ENCODE measurements at regions not wholly inside any gene's neighbourhood (a gene's known extent, or its start where the extent isn't known, plus 50 kb on each side); places are given as distances from the start of the nearest gene placed in this dataset.

DNA sequence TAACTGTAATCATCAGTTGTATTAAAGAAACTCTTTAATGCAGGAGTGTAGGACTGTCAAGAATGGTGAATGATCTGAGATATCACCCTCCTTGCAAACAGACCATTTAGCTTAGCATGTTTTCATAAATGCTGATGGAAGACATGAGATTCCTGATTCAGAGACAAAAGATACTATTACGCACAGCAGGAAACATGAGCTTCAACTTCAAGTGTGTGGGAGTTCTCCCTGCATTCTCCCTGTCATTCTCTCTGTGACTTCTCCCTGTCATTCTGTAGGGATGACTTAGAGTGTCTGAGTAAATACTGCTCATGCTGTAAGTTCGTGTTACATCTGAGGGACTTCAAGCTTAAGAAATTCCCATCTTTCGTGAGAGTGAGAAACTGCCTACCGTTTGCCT, 866.0 kb upstream of the PRKX start:
- no peak overlapping the region for H3K4me2 ChIP-seq
- no peaks in the 10 kb centered on the region for H3K9me3 ChIP-seq
- H3K4me3 ChIP-seq, result no peak overlapping the region
- no peak for TF ChIP-seq BHLHE40 (IDR thresholded peaks at IDR 0.05; ENCODE audit: low read depth, low read length)
- no peaks in the 10 kb centered on the region for H3K4me1 ChIP-seq
- CTCF ChIA-PET, result no interaction called here
- POLR2A ChIA-PET, result no interaction called here
- FAIRE-seq (no peak), DNase-seq (ENCODE audit: low read depth in 1 of 2, low spot score in 1 of 2) (no peak), ATAC-seq (no peak)
- 32% methylated on average over 4 of the region's 4 CpGs for WGBS (ENCODE audit: missing lambda C conversion rate)
- H3K27ac ChIP-seq, result no peak overlapping the region

DNA sequence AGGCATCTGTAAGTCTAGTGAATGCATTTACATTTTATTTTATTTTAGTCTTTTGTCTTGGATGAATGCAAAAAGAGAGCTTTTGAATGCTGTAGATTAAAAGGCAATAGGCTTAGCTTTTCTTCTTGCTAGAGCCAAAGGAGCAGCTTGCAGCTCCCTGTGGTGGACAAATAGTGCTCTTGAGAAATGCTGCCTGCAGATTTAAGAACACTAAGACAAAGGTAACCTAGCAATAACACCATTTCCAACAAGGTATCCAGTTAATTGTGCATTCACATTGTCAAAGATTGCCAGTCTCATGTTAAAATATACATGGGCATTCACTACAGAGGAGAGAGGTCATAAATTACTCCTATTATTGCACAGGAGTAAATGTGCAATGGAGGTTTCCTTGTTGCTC, 859.2 kb upstream of the PRKX start:
- DNase-seq (ENCODE audit: low read depth in 1 of 2, low spot score in 1 of 2) (no peak), ATAC-seq (no peak), FAIRE-seq (peak; percentile 85)
- no peaks in the 10 kb centered on the region for H3K9me3 ChIP-seq
- TF ChIP-seq, protein P1, sequence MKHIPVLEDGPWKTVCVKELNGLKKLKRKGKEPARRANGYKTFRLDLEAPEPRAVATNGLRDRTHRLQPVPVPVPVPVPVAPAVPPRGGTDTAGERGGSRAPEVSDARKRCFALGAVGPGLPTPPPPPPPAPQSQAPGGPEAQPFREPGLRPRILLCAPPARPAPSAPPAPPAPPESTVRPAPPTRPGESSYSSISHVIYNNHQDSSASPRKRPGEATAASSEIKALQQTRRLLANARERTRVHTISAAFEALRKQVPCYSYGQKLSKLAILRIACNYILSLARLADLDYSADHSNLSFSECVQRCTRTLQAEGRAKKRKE (CRISPR knock-in tag; IDR thresholded peaks at IDR 0.05; ENCODE audit: low read depth), result no peak
- TF ChIP-seq POLR2A (IDR thresholded peaks at IDR 0.05; ENCODE audit: low read length) (no peak), KDM1A (IDR thresholded peaks at IDR 0.05; ENCODE audit: low read depth) (no peak), SREBF2 (IDR thresholded peaks at IDR 0.05) (no peak), FOXS1 (CRISPR knock-in tag; IDR thresholded peaks at IDR 0.05) (no peak), FOSB (CRISPR knock-in tag; IDR thresholded peaks at IDR 0.05) (no peak), RAD21 (conservative IDR thresholded peaks at IDR 0.05 in 1 of 2, IDR thresholded peaks at IDR 0.05 in 1 of 2) (no peak), CHD2 (IDR thresholded peaks at IDR 0.05; ENCODE audit: low read length, partially characterized antibody) (no peak), HOXB13 (CRISPR knock-in tag; IDR thresholded peaks at IDR 0.05; ENCODE audit: low read depth) (no peak), CEBPB (IDR thresholded peaks at IDR 0.05) (no peak), EHF (CRISPR knock-in tag; IDR thresholded peaks at IDR 0.05) (no peak)
- TF ChIP-seq, protein P2, sequence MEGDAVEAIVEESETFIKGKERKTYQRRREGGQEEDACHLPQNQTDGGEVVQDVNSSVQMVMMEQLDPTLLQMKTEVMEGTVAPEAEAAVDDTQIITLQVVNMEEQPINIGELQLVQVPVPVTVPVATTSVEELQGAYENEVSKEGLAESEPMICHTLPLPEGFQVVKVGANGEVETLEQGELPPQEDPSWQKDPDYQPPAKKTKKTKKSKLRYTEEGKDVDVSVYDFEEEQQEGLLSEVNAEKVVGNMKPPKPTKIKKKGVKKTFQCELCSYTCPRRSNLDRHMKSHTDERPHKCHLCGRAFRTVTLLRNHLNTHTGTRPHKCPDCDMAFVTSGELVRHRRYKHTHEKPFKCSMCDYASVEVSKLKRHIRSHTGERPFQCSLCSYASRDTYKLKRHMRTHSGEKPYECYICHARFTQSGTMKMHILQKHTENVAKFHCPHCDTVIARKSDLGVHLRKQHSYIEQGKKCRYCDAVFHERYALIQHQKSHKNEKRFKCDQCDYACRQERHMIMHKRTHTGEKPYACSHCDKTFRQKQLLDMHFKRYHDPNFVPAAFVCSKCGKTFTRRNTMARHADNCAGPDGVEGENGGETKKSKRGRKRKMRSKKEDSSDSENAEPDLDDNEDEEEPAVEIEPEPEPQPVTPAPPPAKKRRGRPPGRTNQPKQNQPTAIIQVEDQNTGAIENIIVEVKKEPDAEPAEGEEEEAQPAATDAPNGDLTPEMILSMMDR (IDR thresholded peaks at IDR 0.05), result no peak
- TF ChIP-seq, protein P3, sequence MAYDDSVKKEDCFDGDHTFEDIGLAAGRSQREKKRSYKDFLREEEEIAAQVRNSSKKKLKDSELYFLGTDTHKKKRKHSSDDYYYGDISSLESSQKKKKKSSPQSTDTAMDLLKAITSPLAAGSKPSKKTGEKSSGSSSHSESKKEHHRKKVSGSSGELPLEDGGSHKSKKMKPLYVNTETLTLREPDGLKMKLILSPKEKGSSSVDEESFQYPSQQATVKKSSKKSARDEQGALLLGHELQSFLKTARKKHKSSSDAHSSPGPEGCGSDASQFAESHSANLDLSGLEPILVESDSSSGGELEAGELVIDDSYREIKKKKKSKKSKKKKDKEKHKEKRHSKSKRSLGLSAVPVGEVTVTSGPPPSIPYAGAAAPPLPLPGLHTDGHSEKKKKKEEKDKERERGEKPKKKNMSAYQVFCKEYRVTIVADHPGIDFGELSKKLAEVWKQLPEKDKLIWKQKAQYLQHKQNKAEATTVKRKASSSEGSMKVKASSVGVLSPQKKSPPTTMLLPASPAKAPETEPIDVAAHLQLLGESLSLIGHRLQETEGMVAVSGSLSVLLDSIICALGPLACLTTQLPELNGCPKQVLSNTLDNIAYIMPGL (CRISPR knock-in tag; IDR thresholded peaks at IDR 0.05; ENCODE audit: borderline replicate concordance), result no peak
- TF ChIP-seq, protein P4, sequence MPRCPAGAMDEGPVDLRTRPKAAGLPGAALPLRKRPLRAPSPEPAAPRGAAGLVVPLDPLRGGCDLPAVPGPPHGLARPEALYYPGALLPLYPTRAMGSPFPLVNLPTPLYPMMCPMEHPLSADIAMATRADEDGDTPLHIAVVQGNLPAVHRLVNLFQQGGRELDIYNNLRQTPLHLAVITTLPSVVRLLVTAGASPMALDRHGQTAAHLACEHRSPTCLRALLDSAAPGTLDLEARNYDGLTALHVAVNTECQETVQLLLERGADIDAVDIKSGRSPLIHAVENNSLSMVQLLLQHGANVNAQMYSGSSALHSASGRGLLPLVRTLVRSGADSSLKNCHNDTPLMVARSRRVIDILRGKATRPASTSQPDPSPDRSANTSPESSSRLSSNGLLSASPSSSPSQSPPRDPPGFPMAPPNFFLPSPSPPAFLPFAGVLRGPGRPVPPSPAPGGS (IDR thresholded peaks at IDR 0.05), result no peak
- TF ChIP-seq, protein P5, sequence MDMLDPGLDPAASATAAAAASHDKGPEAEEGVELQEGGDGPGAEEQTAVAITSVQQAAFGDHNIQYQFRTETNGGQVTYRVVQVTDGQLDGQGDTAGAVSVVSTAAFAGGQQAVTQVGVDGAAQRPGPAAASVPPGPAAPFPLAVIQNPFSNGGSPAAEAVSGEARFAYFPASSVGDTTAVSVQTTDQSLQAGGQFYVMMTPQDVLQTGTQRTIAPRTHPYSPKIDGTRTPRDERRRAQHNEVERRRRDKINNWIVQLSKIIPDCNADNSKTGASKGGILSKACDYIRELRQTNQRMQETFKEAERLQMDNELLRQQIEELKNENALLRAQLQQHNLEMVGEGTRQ (IDR thresholded peaks at IDR 0.05), result no peak
- TF ChIP-seq, protein P6, sequence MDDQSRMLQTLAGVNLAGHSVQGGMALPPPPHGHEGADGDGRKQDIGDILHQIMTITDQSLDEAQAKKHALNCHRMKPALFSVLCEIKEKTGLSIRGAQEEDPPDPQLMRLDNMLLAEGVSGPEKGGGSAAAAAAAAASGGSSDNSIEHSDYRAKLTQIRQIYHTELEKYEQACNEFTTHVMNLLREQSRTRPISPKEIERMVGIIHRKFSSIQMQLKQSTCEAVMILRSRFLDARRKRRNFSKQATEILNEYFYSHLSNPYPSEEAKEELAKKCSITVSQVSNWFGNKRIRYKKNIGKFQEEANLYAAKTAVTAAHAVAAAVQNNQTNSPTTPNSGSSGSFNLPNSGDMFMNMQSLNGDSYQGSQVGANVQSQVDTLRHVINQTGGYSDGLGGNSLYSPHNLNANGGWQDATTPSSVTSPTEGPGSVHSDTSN (IDR thresholded peaks at IDR 0.05), result no peak
- ChIA-PET CTCF (no interaction called here), POLR2A (no interaction called here)
- H3K27ac ChIP-seq, result no peak overlapping the region
- H3K4me3 ChIP-seq, result no peak overlapping the region
- no peak overlapping the region for H3K4me2 ChIP-seq
- H3K4me1 ChIP-seq, result no peaks in the 10 kb centered on the region

DNA sequence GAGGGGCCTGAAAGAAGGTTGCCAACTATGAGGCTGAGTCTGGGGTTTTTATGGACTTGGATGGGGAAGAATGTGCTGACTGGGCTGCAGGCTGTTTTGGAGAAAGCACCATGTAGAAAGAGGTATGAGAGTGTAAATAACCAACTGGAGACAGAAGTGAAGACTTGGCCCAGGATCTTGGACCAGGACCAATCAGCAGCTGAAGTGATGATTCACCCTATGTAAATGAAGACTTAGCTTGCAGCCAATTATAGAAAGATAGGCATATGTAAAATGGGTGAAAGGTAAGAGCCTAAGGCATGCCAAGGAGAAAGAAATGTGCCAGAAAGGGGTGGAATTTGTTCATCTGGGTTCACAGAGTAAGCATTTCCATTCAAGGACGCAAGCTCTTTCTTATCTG, 856.7 kb upstream of the PRKX start:
- no peak for FAIRE-seq
- CTCF ChIA-PET, result no interaction called here
- 17% methylated on average over 1 of the region's 1 CpG for WGBS (ENCODE audit: missing lambda C conversion rate)
- H3K9me3 ChIP-seq, result no peaks in the 10 kb centered on the region
- H3K27ac ChIP-seq, result no peak overlapping the region
- DNase-seq (ENCODE audit: low read depth in 1 of 2, low spot score in 1 of 2), result no peak
- no peak for ATAC-seq
- no peaks in the 10 kb centered on the region for H3K4me1 ChIP-seq
- POLR2A ChIA-PET, result no interaction called here
- no peak overlapping the region for H3K4me3 ChIP-seq
- no peak overlapping the region for H3K4me2 ChIP-seq
- TF ChIP-seq EHF (CRISPR knock-in tag; IDR thresholded peaks at IDR 0.05) (no peak), JUNB (IDR thresholded peaks at IDR 0.05) (no peak), POLR2AphosphoS2 (conservative IDR thresholded peaks at IDR 0.05; ENCODE audit: low read length) (no peak), ZFP36 (IDR thresholded peaks at IDR 0.05; ENCODE audit: borderline replicate concordance, partially characterized antibody) (no peak), FOSL2 (IDR thresholded peaks at IDR 0.05) (no peak), FOSL2 (CRISPR knock-in tag; IDR thresholded peaks at IDR 0.05) (no peak), HEYL (CRISPR knock-in tag; IDR thresholded peaks at IDR 0.05) (no peak), TFCP2L1 (CRISPR knock-in tag; IDR thresholded peaks at IDR 0.05) (no peak), KDM5A (IDR thresholded peaks at IDR 0.05) (no peak), MYC (IDR thresholded peaks at IDR 0.05; ENCODE audit: borderline replicate concordance, low read length) (no peak), RAD21 (conservative IDR thresholded peaks at IDR 0.05 in 1 of 2, IDR thresholded peaks at IDR 0.05 in 1 of 2) (no peak), RARB (CRISPR knock-in tag; IDR thresholded peaks at IDR 0.05) (no peak), MAZ (IDR thresholded peaks at IDR 0.05; ENCODE audit: borderline replicate concordance, low read depth, low read length) (no peak), CEBPB (IDR thresholded peaks at IDR 0.05) (no peak)
- TF ChIP-seq, protein P6 (IDR thresholded peaks at IDR 0.05), result no peak

Measured in A549 (cell line).